ENCODE measurements at regions not wholly inside any gene's neighbourhood (a gene's known extent, or its start where the extent isn't known, plus 50 kb on each side); places are given as distances from the start of the nearest gene placed in this dataset.

DNA sequence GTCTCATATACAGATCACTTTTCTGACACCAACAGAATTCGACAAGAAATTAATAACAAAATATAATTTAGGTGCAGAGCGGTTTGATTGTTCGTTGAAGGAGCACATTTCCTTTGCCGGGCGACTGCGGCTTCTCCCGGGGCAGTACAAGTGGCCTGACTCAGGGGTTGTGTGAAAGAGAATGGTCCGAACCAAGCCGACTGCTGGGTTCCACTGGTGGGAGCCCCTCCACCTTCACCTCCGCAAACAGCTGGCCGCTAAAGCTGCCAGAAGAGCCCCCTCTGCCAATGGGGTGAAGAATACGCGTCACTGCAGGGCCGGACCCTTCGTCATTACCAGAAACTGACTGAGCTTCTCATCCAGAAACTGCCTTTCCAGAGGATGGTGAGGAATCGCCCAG is 156.0 kb upstream of the IFNE start:
- Histone ChIP-seq H3K36me3 (ENCODE audit: low read depth) (no peaks in the 10 kb centered on the region), H3K9me3 (no peaks in the 10 kb centered on the region), H3K4me1 (ENCODE audit: low read depth) (no peaks in the 10 kb centered on the region), H3K4me3 (no peak overlapping the region)
- ATAC-seq (no peak), DNase-seq (peak in 1 of 3 donors; percentile 33)
- intact Hi-C loops (cut with DNase I, micrococcal nuclease) = no loop called here
- TF ChIP-seq, protein P1, sequence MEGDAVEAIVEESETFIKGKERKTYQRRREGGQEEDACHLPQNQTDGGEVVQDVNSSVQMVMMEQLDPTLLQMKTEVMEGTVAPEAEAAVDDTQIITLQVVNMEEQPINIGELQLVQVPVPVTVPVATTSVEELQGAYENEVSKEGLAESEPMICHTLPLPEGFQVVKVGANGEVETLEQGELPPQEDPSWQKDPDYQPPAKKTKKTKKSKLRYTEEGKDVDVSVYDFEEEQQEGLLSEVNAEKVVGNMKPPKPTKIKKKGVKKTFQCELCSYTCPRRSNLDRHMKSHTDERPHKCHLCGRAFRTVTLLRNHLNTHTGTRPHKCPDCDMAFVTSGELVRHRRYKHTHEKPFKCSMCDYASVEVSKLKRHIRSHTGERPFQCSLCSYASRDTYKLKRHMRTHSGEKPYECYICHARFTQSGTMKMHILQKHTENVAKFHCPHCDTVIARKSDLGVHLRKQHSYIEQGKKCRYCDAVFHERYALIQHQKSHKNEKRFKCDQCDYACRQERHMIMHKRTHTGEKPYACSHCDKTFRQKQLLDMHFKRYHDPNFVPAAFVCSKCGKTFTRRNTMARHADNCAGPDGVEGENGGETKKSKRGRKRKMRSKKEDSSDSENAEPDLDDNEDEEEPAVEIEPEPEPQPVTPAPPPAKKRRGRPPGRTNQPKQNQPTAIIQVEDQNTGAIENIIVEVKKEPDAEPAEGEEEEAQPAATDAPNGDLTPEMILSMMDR (IDR thresholded peaks at IDR 0.05) = no peak

DNA sequence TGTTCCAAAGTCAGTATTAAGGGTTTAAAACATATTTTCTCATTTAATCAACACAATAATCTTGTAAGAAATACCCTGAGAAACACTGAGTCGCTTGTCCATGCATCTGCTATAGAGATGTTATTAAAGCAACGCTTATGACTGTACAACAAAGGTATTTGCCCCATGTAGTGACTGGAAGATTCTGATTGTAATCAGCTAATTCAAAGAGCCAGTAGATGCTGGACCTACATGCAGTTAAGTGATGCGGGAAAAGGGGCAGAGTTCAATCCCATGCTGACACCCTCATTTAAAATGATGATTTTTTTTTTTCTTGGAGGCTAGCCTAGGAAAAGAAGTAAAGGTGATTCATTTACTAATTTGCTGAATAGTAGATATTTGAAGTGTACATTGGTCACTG is 149.3 kb upstream of the MTAP start:
- ATAC-seq (no peak), DNase-seq (no peak)
- intact Hi-C loops (cut with DNase I, micrococcal nuclease) = no loop called here
- no peak overlapping the region for H3K4me3 ChIP-seq
- TF ChIP-seq, protein P1 (IDR thresholded peaks at IDR 0.05) = no peak
- no peaks in the 10 kb centered on the region for H3K4me1 ChIP-seq (ENCODE audit: low read depth)
- H3K9me3 ChIP-seq = no peaks in the 10 kb centered on the region
- H3K36me3 ChIP-seq (ENCODE audit: low read depth) = no peaks in the 10 kb centered on the region

DNA sequence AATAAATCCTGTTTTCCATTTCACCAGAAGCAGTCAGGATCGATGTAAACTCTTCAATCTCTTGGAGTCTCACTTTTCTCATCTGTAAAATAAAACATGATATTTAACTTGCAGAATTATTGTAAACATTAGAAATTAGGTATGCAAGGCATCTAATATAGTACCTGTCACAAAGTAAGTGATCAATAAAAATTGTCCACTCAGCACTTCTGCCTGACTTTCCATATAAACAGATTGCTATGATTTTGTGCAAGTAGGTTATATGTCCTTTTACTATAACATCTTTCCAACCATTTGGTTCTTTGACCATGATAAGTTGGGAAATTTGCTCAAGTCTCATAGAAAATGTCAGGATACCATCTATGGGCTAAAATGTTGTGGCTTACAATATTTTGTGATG is 148.8 kb upstream of the MTAP start:
- Histone ChIP-seq H3K4me3 (no peak overlapping the region), H3K36me3 (ENCODE audit: low read depth) (no peaks in the 10 kb centered on the region), H3K4me1 (ENCODE audit: low read depth) (no peaks in the 10 kb centered on the region), H3K9me3 (no peaks in the 10 kb centered on the region)
- intact Hi-C loops (cut with DNase I, micrococcal nuclease) = no loop called here
- no peak for DNase-seq
- TF ChIP-seq, protein P1 (IDR thresholded peaks at IDR 0.05) = no peak
- no peak for ATAC-seq

DNA sequence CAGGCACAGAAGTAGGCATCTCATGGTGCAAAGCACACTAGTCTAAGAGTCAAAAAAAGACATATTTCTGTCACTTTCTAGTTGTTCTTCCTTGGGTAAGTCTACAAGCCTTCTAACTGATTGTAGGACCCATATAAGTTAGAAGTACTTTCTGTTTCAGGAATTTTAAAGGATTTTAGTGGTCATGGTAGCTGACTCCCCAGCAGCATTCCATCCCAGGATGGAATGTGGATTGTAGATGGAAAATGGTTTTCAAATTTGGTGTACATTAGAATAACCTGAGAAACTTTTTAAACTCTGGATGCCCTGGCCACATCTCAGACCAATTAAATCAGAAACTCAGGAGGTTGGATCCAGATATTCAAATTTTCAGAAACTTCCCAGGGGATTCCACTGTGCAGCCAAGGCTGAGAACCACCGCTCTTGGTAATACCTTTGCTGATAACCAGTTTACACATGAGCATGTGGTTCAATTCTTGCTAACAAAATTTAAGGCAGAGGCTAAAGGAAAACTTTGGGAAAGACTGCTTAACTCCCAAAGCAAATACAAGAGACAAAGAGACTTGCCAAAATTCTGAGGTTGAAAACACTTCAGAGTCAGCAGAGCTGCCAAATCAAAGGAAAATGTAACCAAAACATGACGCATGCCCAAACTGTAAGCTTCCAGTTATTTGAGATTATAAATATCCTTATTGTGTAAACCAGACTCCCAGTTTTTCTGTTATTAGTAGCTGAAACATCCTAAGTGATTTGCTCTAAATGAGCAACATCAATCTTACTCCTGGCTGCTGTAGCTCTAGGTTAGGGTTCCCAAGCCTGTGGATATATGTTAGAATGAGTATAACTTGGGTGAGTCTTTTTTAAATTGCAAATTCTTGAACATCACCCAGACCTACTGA is 145.4 kb upstream of the MTAP start:
- ATAC-seq (no peak), DNase-seq (no peak)
- Histone ChIP-seq H3K9me3 (no peaks in the 10 kb centered on the region), H3K36me3 (ENCODE audit: low read depth) (no peaks in the 10 kb centered on the region), H3K4me1 (ENCODE audit: low read depth) (no peaks in the 10 kb centered on the region), H3K4me3 (no peak overlapping the region)
- TF ChIP-seq, protein P1 (IDR thresholded peaks at IDR 0.05) = no peak
- intact Hi-C loops (cut with DNase I, micrococcal nuclease) = no loop called here

DNA sequence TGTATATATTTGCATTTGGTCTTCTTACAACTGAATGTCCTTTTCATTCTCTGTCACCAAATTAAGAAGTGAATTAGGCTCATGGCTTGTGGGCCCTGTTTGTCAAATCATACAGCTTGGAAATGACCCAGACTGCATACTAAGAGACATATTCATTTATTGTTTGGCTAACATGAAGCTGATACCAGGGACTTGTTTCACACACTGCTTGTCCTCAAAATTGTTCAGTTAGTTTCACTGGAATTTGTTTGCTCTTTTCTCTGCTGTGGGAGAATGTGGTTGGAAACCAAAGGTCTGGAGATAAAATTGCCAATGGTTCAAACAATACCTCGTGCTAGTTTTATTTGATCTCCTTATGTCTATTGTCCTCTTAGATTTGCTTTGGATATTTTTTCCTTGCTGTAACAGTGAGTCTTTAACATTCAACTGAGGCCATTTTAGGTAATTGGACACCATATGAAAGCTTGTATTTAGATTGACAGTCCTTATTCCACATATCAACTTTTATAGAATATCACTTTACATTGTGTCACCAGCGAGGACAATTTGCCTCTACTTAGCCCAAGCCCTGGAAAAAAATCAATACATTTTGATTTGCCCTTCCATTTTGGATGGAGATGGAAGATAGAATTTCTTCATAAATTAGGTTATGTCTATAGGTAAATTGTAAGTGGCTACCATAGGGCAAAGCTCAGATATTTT is 144.3 kb upstream of the MTAP start:
- TF ChIP-seq, protein P1 (IDR thresholded peaks at IDR 0.05) = no peak
- no peak overlapping the region for H3K4me3 ChIP-seq
- H3K4me1 ChIP-seq (ENCODE audit: low read depth) = no peaks in the 10 kb centered on the region
- H3K9me3 ChIP-seq = no peaks in the 10 kb centered on the region
- ATAC-seq = no peak
- intact Hi-C loops (cut with DNase I, micrococcal nuclease) = no loop called here
- H3K36me3 ChIP-seq (ENCODE audit: low read depth) = no peaks in the 10 kb centered on the region
- no peak for DNase-seq

Data from mucosa of descending colon (tissue), 3 donors.